K562 (cell line): ENCODE measurements at regions not wholly inside any gene's neighbourhood (a gene's known extent, or its start where the extent isn't known, plus 50 kb on each side); places are given as distances from the start of the nearest gene placed in this dataset.

ENCODE experiments used
- ATAC-seq: fragments of 200-7000 bp; cut with Tn5 transposase; 3 replicates; pipeline ENCODE4 v1.9.1; 2020; ENCODE audit warnings: moderate library complexity
- BruUV-seq: library from RNA; stranded (reverse); fragments of 400-500 nt; replicated peaks from 2 replicates; lab custom pipeline; 2021; lab: Mats Ljungman, UMichigan
- CTCF ChIA-PET: fragments of 300-600 bp; formaldehyde crosslinking; extraction: SDS; loops from one replicate; lab custom pipeline; 2021; ENCODE audit warnings: low intra/inter-chr PET ratio; lab: Yijun Ruan, JAX
- POLR2A ChIA-PET: fragments of 300-600, 350-650 bp; sonication (Branson Sonifier 250); formaldehyde crosslinking; extraction: SDS; loops from one replicate; lab custom pipeline; 2021; ENCODE audit warnings: antibody characterized with exemption, inconsistent platforms; lab: Yijun Ruan, JAX
- DNase-seq, 4 experiments: peaks; one replicate each; pipeline versions ENCODE4 v3.0.0 to v3.0.0-alpha.2; 2011 to 2018; ENCODE audit warnings: low spot score in 3 of 4, mixed read lengths in 3 of 4; ENCODE audit errors: extremely low read depth in 1 of 4
- FAIRE-seq: peaks from 2 replicates; lab custom pipeline; 2011; peaks lifted over from hg19 to GRCh38; lab: Jason Lieb, UNC
- H2AFZ ChIP-seq: 2 replicates; pipeline ENCODE4 v1.6.0; 2011; ENCODE audit warnings: low read depth, low read length, control low read depth, inconsistent platforms
- H3K27ac ChIP-seq: fragments of 200-600 bp; 3 replicates; pipeline ENCODE4 v1.8.0; 2011; ENCODE audit warnings: low read depth, mild to moderate bottlenecking, control low read depth, inconsistent platforms, low read length, moderate library complexity, mixed read lengths; ENCODE audit errors: extremely low read depth
- H3K27me3 ChIP-seq, 2 experiments: fragments of 300-600 bp in 1 of 2; 2 replicates in 1 of 2; 3 replicates in 1 of 2; pipeline versions ENCODE4 v1.6.0 to v1.8.0; 2011; ENCODE audit warnings: inconsistent platforms in 2 of 2, low read length in 2 of 2, mild to moderate bottlenecking in 1 of 2, mixed read lengths in 1 of 2, moderate library complexity in 1 of 2; ENCODE audit not compliant: control insufficient read depth in 2 of 2, insufficient read depth in 2 of 2
- H3K36me3 ChIP-seq: fragments of 300-600 bp; 3 replicates; pipeline ENCODE4 v1.8.0; 2011; ENCODE audit warnings: mild to moderate bottlenecking, low read length, inconsistent platforms; ENCODE audit not compliant: control insufficient read depth, insufficient read depth
- H3K4me1 ChIP-seq, 2 experiments: fragments of 200-600 bp in 1 of 2; replicated peaks in 1 of 2; 2 replicates in 1 of 2; 3 replicates in 1 of 2; pipeline versions ENCODE4 v1.5.1 to v1.8.0; 2011; ENCODE audit warnings: inconsistent platforms in 2 of 2, low read length in 2 of 2, mild to moderate bottlenecking in 1 of 2, mixed read lengths in 1 of 2, moderate library complexity in 1 of 2; ENCODE audit not compliant: control insufficient read depth in 2 of 2, insufficient read depth in 2 of 2
- H3K4me2 ChIP-seq: 2 replicates; pipeline ENCODE4 v1.6.1; 2011; ENCODE audit warnings: low read length, control low read depth, inconsistent platforms, mixed read lengths; ENCODE audit not compliant: insufficient read depth
- H3K4me3 ChIP-seq: fragments of 200-600 bp; sonication (generic), shearing (Covaris generic); 2 replicates; pipeline ENCODE4 v1.5.1; 2016; ENCODE audit warnings: control low read depth, inconsistent platforms
- H3K79me2 ChIP-seq: fragments of 200-600 bp; 3 replicates; pipeline ENCODE4 v1.8.0; 2011; ENCODE audit warnings: low read length, inconsistent platforms; ENCODE audit not compliant: control insufficient read depth, insufficient read depth
- H3K9ac ChIP-seq, 2 experiments: 2 replicates each; pipeline versions ENCODE4 v1.6.0 to v1.6.1; 2011; ENCODE audit warnings: low read depth in 2 of 2, low read length in 2 of 2, control low read depth in 1 of 2, inconsistent platforms in 1 of 2, mild to moderate bottlenecking in 1 of 2, mixed read lengths in 1 of 2; ENCODE audit not compliant: insufficient read depth in 1 of 2
- H3K9me1 ChIP-seq: one replicate; pipeline ENCODE4 v1.6.0; 2011; ENCODE audit warnings: inconsistent platforms, mild to moderate bottlenecking, low read length, moderate library complexity; ENCODE audit not compliant: control insufficient read depth, insufficient read depth
- H3K9me3 ChIP-seq: replicated peaks from 2 replicates; pipeline ENCODE4 v1.5.1; 2011; ENCODE audit warnings: low read depth, low read length, inconsistent platforms; ENCODE audit not compliant: control insufficient read depth, insufficient read depth
- H4K20me1 ChIP-seq: replicated peaks from 2 replicates; pipeline ENCODE4 v1.6.1; 2011; ENCODE audit warnings: low read length, inconsistent platforms, mixed read lengths; ENCODE audit not compliant: control insufficient read depth, insufficient read depth
- KAT2B ChIP-seq: IDR thresholded peaks from one replicate; pipeline ENCODE4 v1.6.1; 2012; ENCODE audit warnings: low read depth, mild to moderate bottlenecking, control low read depth, inconsistent platforms, low read length, moderate library complexity
- NFXL1 ChIP-seq: fragments of 450-650 bp; formaldehyde crosslinking; IDR thresholded peaks from 2 replicates; pipeline ENCODE4 v1.4.0; 2021; ENCODE audit warnings: mild to moderate bottlenecking
- NR2F6 ChIP-seq: fragments of 450-650 bp; formaldehyde crosslinking; IDR thresholded peaks from 2 replicates; pipeline ENCODE4 v1.4.0; 2020; ENCODE audit warnings: mild to moderate bottlenecking
- PHB2 ChIP-seq: fragments of 450-650 bp; IDR thresholded peaks from 2 replicates; pipeline ENCODE4 v1.6.1; 2017; ENCODE audit warnings: low read depth
- POLR2G ChIP-seq: fragments of 200-400 bp; formaldehyde crosslinking; IDR thresholded peaks from 2 replicates; pipeline ENCODE4 v1.6.1; 2017; ENCODE audit warnings: low read depth, mild to moderate bottlenecking, antibody characterized with exemption, low read length, moderate library complexity
- POLR3A ChIP-seq: IDR thresholded peaks from 2 replicates; pipeline ENCODE4 v1.6.1; 2011; ENCODE audit warnings: borderline replicate concordance, mild to moderate bottlenecking, moderate library complexity; ENCODE audit not compliant: insufficient read length, insufficient read depth; ENCODE audit errors: extremely low read depth
- ZBTB1 ChIP-seq: sonication (generic); formaldehyde crosslinking; IDR thresholded peaks from 2 replicates; pipeline ENCODE4 v1.8.1; 2023; ENCODE audit warnings: missing genetic modification reagents, low read depth, mild to moderate bottlenecking, borderline replicate concordance
- ZNF398 ChIP-seq: fragments of 250-450 bp; sonication (Bioruptor Pico); IDR thresholded peaks from 2 replicates; pipeline ENCODE4 v1.8.0; 2021; ENCODE audit warnings: moderate library complexity, mild to moderate bottlenecking, inconsistent platforms
- ZNF561 ChIP-seq: fragments of 450-650 bp; formaldehyde crosslinking; conservative IDR thresholded peaks from 2 replicates; pipeline ENCODE4 v1.4.0; 2020; ENCODE audit warnings: mild to moderate bottlenecking, moderate library complexity
- ZNF583 ChIP-seq: fragments of 250-450 bp; sonication (Bioruptor Pico); IDR thresholded peaks from 2 replicates; pipeline ENCODE4 v1.4.0; 2020
- WGBS: fragments of 100-300 bp; shearing (Covaris generic); methylation state at CpG from one replicate; pipeline ENCODE4 v1.1.6; 2016; ENCODE audit warnings: low coverage, mixed read lengths; ENCODE audit not compliant: insufficient coverage; ENCODE audit errors: missing lambda C conversion rate; 5-methylcytosine and 5-hydroxymethylcytosine counted together
- in situ Hi-C: fragments of 300-500 bp; cut with MboI; formaldehyde crosslinking; loops from 4 replicates; pipeline ENCODE4 v1.15.0; 2018; ENCODE audit warnings: inconsistent platforms, mixed read lengths
- intact Hi-C: fragments of 100-400 bp; cut with micrococcal nuclease; formaldehyde crosslinking; loops from 2 replicates; pipeline ENCODE4 v1.14.2; 2022
- TF ChIP-seq, protein P1 (sequence below): IDR thresholded peaks from 2 replicates; pipeline ENCODE4 v1.6.1; 2014; ENCODE audit warnings: antibody characterized with exemption
- TF ChIP-seq, protein P2 (sequence below): fragments of 450-650 bp; IDR thresholded peaks from 2 replicates; pipeline ENCODE4 v1.6.1; 2016; ENCODE audit warnings: low read depth, mild to moderate bottlenecking, moderate library complexity
- TF ChIP-seq, protein P3 (sequence below): fragments of 450-650 bp; IDR thresholded peaks from 2 replicates; pipeline ENCODE4 v1.6.1; 2018; ENCODE audit warnings: mild to moderate bottlenecking, low read depth; ENCODE audit not compliant: partially characterized antibody
- TF ChIP-seq, protein P4 (sequence below): fragments of 450-650 bp; IDR thresholded peaks from 2 replicates; pipeline ENCODE4 v1.6.1; 2016

DNA sequence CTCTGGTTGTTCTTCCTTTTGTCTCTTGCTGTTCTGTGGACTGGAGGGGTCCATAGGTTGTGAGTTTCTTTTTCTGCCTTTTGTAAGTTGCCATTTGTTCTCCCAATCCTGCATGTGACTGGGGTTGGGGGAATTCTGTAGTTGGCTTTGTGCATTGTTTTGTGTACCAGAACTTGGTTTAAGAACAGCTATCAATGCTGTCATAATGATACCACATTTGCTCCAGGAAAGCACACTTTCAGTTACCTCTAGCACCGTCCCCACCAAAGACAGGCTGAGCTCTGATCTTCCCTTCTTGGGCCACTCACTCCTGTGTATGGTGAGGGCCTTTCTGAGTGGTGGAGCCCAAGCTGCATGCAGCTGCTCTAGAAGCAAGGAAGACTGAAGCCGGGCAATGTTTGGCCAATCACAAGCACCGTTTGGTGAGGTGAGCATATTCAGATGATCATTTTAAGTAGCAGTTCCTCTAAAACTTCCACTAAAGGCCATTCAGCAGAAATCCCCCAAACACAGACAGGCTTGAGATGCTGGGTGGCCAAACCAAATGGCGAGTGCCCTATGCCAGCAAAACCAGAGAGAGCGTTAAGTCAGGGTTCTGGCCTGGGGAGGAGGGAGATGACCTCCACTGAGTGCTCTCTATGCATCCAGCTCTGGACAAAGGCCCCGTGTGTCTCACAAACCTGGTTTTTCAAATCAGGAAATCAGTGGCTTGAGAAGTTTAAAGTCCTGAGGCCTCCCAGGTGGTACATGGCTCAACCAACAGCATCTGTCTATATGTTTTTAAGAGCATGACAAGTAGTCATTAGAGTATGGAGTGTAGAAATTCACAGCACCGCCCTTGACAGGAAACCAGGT, 120.7 kb upstream of the SPATA13 start (continued):
- TF ChIP-seq, protein P1, sequence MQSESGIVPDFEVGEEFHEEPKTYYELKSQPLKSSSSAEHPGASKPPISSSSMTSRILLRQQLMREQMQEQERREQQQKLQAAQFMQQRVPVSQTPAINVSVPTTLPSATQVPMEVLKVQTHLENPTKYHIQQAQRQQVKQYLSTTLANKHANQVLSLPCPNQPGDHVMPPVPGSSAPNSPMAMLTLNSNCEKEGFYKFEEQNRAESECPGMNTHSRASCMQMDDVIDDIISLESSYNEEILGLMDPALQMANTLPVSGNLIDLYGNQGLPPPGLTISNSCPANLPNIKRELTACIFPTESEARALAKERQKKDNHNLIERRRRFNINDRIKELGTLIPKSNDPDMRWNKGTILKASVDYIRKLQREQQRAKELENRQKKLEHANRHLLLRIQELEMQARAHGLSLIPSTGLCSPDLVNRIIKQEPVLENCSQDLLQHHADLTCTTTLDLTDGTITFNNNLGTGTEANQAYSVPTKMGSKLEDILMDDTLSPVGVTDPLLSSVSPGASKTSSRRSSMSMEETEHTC, result no peak
- no peak for TF ChIP-seq KAT2B
- no peak for TF ChIP-seq NR2F6 (CRISPR knock-in tag)

GRCh38 chr13:24040835-24041234, 119.7 kb upstream of the SPATA13 start:
- Histone ChIP-seq H3K9me3 (no peaks in the 10 kb centered on the region), H3K36me3 (no peaks in the 10 kb centered on the region), H3K4me3 (no peak overlapping the region), H4K20me1 (no peaks in the 10 kb centered on the region), H3K4me1 (no peaks in the 10 kb centered on the region), H2AFZ (no peak overlapping the region), H3K9ac (no peak overlapping the region), H3K27me3 (peaks cover 2 to 5% of the 10 kb centered on the region in 2 experiments; a peak in 1 of 5 replicates), H3K27ac (no peak overlapping the region), H3K4me2 (no peak overlapping the region), H3K9me1 (no peaks in the 10 kb centered on the region), H3K79me2 (no peaks in the 10 kb centered on the region)
- TF ChIP-seq ZNF583 (CRISPR knock-in tag) (no peak), POLR2G (no peak), NFXL1 (CRISPR knock-in tag) (no peak), ZBTB1 (CRISPR knock-in tag) (no peak), POLR3A (no peak), ZNF561 (CRISPR knock-in tag) (no peak), PHB2 (no peak), ZNF398 (CRISPR knock-in tag) (no peak)
- TF ChIP-seq, protein P2, sequence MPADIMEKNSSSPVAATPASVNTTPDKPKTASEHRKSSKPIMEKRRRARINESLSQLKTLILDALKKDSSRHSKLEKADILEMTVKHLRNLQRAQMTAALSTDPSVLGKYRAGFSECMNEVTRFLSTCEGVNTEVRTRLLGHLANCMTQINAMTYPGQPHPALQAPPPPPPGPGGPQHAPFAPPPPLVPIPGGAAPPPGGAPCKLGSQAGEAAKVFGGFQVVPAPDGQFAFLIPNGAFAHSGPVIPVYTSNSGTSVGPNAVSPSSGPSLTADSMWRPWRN, result no peak
- TF ChIP-seq, protein P3, sequence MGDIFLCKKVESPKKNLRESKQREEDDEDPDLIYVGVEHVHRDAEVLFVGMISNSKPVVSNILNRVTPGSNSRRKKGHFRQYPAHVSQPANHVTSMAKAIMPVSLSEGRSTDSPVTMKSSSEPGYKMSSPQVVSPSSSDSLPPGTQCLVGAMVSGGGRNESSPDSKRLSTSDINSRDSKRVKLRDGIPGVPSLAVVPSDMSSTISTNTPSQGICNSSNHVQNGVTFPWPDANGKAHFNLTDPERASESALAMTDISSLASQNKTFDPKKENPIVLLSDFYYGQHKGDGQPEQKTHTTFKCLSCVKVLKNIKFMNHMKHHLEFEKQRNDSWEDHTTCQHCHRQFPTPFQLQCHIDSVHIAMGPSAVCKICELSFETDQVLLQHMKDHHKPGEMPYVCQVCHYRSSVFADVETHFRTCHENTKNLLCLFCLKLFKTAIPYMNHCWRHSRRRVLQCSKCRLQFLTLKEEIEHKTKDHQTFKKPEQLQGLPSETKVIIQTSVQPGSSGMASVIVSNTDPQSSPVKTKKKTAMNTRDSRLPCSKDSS, result no peak
- TF ChIP-seq, protein P4, sequence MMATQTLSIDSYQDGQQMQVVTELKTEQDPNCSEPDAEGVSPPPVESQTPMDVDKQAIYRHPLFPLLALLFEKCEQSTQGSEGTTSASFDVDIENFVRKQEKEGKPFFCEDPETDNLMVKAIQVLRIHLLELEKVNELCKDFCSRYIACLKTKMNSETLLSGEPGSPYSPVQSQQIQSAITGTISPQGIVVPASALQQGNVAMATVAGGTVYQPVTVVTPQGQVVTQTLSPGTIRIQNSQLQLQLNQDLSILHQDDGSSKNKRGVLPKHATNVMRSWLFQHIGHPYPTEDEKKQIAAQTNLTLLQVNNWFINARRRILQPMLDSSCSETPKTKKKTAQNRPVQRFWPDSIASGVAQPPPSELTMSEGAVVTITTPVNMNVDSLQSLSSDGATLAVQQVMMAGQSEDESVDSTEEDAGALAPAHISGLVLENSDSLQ, result no peak
- no peak for ATAC-seq
- ChIA-PET CTCF (no interaction called here), POLR2A (no interaction called here)
- in situ Hi-C loops, result no loop called here
- no TSS peak for BruUV-seq
- 0% methylated on average over 2 of the region's 3 CpGs for WGBS
- intact Hi-C loops, result no loop called here
- no peak for DNase-seq
- no peak for FAIRE-seq
